DMS114 treated with DMSO at 0.1 percent for 48 hours (cell line): ENCODE measurements at regions not wholly inside any gene's neighbourhood (a gene's known extent, or its start where the extent isn't known, plus 50 kb on each side); places are given as distances from the start of the nearest gene placed in this dataset.
"Not testable (repeated sequence)": the region's sequence is repeated elsewhere in the genome, so short reads cannot be mapped to it uniquely, and the experiment has no call there.

Source experiments
- DNase-seq: peaks from one replicate; lab custom pipeline; 2025; ENCODE audit not compliant: unreplicated experiment; lab: John Stamatoyannopoulos, UW

- DNase-seq = no peak
Observed at GRCh38 chr2:220717283-220717682, 854.8 kb downstream of the EPHA4 start.

- no peak for DNase-seq
Observed at GRCh38 chr2:220736778-220737177, 835.3 kb downstream of the EPHA4 start.

- DNase-seq = no peak
Observed at GRCh38 chr2:220743203-220743602, 828.9 kb downstream of the EPHA4 start.

- DNase-seq = no peak
Observed at GRCh38 chr2:220744861-220745260, 827.2 kb downstream of the EPHA4 start.

GRCh38 chr2:220745682-220746081 lies 826.4 kb downstream of the EPHA4 start:
- no peak for DNase-seq

- no peak for DNase-seq
Observed at GRCh38 chr2:220747736-220748135, 824.4 kb downstream of the EPHA4 start.

GRCh38 chr2:220748875-220749479 lies 823.1 kb downstream of the EPHA4 start:
- no peak for DNase-seq

- DNase-seq = no peak
Observed at GRCh38 chr2:220753486-220753885, 818.6 kb downstream of the EPHA4 start.

- DNase-seq = no peak
Observed at GRCh38 chr2:220756653-220757052, 815.5 kb downstream of the EPHA4 start.

GRCh38 chr2:220758376-220758775 lies 813.7 kb downstream of the EPHA4 start:
- not testable (repeated sequence) for DNase-seq

GRCh38 chr2:220764171-220764570 lies 807.9 kb downstream of the EPHA4 start:
- no peak for DNase-seq

- DNase-seq = no peak
Observed at GRCh38 chr2:220767591-220768255, 804.4 kb downstream of the EPHA4 start.

- DNase-seq = no peak
Observed at GRCh38 chr2:220775856-220776488, 796.1 kb downstream of the EPHA4 start.

GRCh38 chr2:220779076-220779475 lies 793.0 kb downstream of the EPHA4 start:
- DNase-seq = not testable (repeated sequence)

GRCh38 chr2:220779511-220779910 lies 792.6 kb downstream of the EPHA4 start:
- no peak for DNase-seq

- no peak for DNase-seq
Observed at GRCh38 chr2:220779931-220780330, 792.2 kb downstream of the EPHA4 start.

- DNase-seq = no peak
Observed at GRCh38 chr2:220781622-220782241, 790.4 kb downstream of the EPHA4 start.

- no peak for DNase-seq
Observed at GRCh38 chr2:220782609-220783113, 789.4 kb downstream of the EPHA4 start.

GRCh38 chr2:220783671-220784070 lies 788.4 kb downstream of the EPHA4 start:
- no peak for DNase-seq

GRCh38 chr2:220785178-220785577 lies 786.9 kb downstream of the EPHA4 start:
- no peak for DNase-seq

GRCh38 chr2:220786216-220786615 lies 785.9 kb downstream of the EPHA4 start:
- DNase-seq = no peak

GRCh38 chr2:220787251-220787650 lies 784.9 kb downstream of the EPHA4 start:
- DNase-seq = no peak
